Thoracic aorta (tissue), 2 donors: ENCODE measurements at regions not wholly inside any gene's neighbourhood (a gene's known extent, or its start where the extent isn't known, plus 50 kb on each side); places are given as distances from the start of the nearest gene placed in this dataset.

ENCODE experiments used
- ATAC-seq: fragments of 150-250 bp; one replicate; pipeline ENCODE4 v1.8.0; 2017; ENCODE audit warnings: low read depth; ENCODE audit not compliant: insufficient number of reproducible peaks, low FRiP score
- DNase-seq: peaks from one replicate; pipeline ENCODE4 v3.0.0-alpha.2; 2020; ENCODE audit warnings: low spot score
- H3K27ac ChIP-seq, 2 donors: fragments of 200-600 bp; sonication (generic); 1 replicate in 1 of 2; 2 replicates in 1 of 2; pipeline ENCODE4 v1.5.1; 2016; ENCODE audit warnings: mild to moderate bottlenecking in 2 of 2, moderate library complexity in 2 of 2
- H3K27me3 ChIP-seq: fragments of 200-600 bp; sonication (generic); replicated peaks from 2 replicates; pipeline ENCODE4 v1.6.0; 2016; ENCODE audit warnings: mild to moderate bottlenecking; ENCODE audit not compliant: insufficient read depth
- H3K36me3 ChIP-seq: fragments of 200-600 bp; sonication (generic); one replicate; pipeline ENCODE4 v1.5.1; 2016
- H3K4me1 ChIP-seq, 2 donors: fragments of 200-600 bp; sonication (generic); 1 replicate in 1 of 2; 2 replicates in 1 of 2; pipeline versions ENCODE4 v1.5.1 to v1.6.0; 2016; ENCODE audit warnings: low read depth in 2 of 2, mild to moderate bottlenecking in 1 of 2; ENCODE audit not compliant: control insufficient read depth in 1 of 2
- H3K4me3 ChIP-seq: fragments of 200-600 bp; sonication (generic); 2 replicates; pipeline ENCODE4 v1.5.1; 2016; ENCODE audit warnings: mild to moderate bottlenecking
- H3K9me3 ChIP-seq: fragments of 200-600 bp; sonication (generic); 2 replicates; pipeline ENCODE4 v1.5.1; 2016
- TF ChIP-seq, protein P1 (sequence below): fragments of 200-600 bp; sonication (generic); IDR thresholded peaks from one replicate; pipeline ENCODE4 v1.5.1; 2019; ENCODE audit warnings: antibody characterized with exemption

DNA sequence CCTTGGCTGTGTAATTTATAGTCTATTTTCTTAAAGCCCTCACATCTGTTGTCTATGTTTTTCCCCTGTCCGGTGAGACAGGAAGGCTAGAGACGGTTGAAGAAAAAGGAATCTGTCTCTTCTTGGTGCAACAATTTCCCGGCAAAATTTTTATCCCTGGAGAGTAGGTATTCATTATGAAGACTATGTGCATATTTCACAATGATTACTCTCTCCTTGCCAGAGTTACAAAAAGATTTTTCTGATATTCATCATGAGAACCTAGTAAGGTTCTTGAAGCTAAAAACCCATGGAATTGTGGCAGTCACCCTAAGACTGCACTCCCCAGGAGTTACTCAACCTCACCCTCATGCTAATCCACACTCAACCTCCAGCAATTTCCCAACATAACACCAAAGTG is 55.0 kb upstream of the GHITM start:
- no peak for ATAC-seq

DNA sequence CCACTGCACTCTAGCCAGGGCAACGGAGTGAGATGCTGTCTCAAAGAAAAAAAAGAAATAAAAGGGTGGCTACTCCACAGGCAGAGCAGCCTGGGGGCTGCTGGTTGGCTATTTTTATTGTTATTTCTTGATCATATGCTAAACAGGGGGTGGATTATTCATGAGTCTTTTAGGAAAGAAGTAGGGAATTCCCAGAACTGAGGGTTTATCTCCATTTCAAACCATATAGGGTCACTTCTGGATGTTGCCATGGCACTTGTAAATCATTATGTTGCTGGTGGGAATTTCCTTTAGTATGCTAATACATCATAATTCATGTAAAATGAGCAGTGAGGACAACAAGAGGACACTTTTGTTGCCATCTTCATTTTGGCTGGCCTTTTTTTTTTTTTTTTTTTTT is 52.1 kb upstream of the GHITM start:
- no peak for ATAC-seq
- H3K27me3 ChIP-seq, result no peaks in the 10 kb centered on the region
- H3K36me3 ChIP-seq, result no peaks in the 10 kb centered on the region
- H3K27ac ChIP-seq, result no peak overlapping the region
- TF ChIP-seq, protein P1, sequence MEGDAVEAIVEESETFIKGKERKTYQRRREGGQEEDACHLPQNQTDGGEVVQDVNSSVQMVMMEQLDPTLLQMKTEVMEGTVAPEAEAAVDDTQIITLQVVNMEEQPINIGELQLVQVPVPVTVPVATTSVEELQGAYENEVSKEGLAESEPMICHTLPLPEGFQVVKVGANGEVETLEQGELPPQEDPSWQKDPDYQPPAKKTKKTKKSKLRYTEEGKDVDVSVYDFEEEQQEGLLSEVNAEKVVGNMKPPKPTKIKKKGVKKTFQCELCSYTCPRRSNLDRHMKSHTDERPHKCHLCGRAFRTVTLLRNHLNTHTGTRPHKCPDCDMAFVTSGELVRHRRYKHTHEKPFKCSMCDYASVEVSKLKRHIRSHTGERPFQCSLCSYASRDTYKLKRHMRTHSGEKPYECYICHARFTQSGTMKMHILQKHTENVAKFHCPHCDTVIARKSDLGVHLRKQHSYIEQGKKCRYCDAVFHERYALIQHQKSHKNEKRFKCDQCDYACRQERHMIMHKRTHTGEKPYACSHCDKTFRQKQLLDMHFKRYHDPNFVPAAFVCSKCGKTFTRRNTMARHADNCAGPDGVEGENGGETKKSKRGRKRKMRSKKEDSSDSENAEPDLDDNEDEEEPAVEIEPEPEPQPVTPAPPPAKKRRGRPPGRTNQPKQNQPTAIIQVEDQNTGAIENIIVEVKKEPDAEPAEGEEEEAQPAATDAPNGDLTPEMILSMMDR, result no peak
- H3K9me3 ChIP-seq, result no peaks in the 10 kb centered on the region
- no peak for DNase-seq
- H3K4me3 ChIP-seq, result no peak overlapping the region
- H3K4me1 ChIP-seq, result no peaks in the 10 kb centered on the region

More for the DNA sequence above, 55.0 kb upstream of the GHITM start:
- no peaks in the 10 kb centered on the region for H3K27me3 ChIP-seq
- DNase-seq, result no peak
- H3K27ac ChIP-seq, result no peak overlapping the region
- no peak overlapping the region for H3K4me3 ChIP-seq
- H3K4me1 ChIP-seq, result no peaks in the 10 kb centered on the region
- H3K9me3 ChIP-seq, result no peaks in the 10 kb centered on the region
- TF ChIP-seq, protein P1, result no peak
- H3K36me3 ChIP-seq, result no peaks in the 10 kb centered on the region

DNA sequence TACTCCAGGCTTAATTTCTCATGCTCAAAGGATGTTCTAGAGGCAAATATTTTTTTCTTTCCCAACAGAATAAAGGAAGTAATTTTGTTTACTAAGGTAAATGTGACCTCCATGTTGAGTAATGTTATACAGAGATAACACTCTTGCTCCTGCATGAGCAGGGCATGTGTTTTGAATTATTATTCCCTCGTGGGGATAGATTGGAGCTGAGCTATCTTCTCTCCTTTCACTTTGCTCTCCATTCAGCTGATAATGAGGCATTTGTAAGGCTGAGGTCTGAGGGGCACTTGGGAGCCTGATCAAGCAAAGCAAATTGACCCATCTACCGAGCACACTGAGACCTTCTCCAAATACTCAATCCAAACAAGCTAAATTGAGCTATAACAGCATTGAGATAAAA is 50.7 kb upstream of the GHITM start:
- Histone ChIP-seq H3K4me3 (no peak overlapping the region), H3K27ac (no peak overlapping the region), H3K36me3 (no peaks in the 10 kb centered on the region), H3K4me1 (no peaks in the 10 kb centered on the region), H3K9me3 (no peaks in the 10 kb centered on the region), H3K27me3 (no peaks in the 10 kb centered on the region)
- DNase-seq (no peak), ATAC-seq (no peak)
- TF ChIP-seq, protein P1, result no peak

DNA sequence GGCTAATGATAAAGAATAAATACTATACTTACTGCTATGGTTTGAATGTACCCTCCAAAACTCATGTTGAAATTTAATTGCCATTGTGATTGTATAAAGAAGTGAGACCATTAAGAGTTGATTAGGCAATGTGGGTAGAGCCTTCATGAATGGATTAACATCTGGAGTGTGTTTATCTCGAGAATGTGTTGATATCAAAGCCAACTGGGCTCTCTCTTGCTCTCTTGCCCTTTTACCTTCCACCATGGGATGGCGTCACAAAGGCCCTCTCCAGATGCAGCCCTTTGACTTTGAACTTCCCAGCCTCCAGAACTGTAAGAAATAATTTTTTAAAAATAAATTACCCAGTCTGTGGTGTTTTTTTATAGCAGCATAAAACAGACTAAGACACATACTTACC is 50.1 kb upstream of the GHITM start:
- no peaks in the 10 kb centered on the region for H3K9me3 ChIP-seq
- no peak overlapping the region for H3K27ac ChIP-seq
- no peak overlapping the region for H3K4me3 ChIP-seq
- DNase-seq (no peak), ATAC-seq (no peak)
- no peaks in the 10 kb centered on the region for H3K4me1 ChIP-seq
- H3K27me3 ChIP-seq, result no peaks in the 10 kb centered on the region
- TF ChIP-seq, protein P1, result no peak
- H3K36me3 ChIP-seq, result no peaks in the 10 kb centered on the region
